ENCODE measurements at regions not wholly inside any gene's neighbourhood (a gene's known extent, or its start where the extent isn't known, plus 50 kb on each side); places are given as distances from the start of the nearest gene placed in this dataset.
A peak's percentile ranks its signal among the peaks of the same experiment; 100 is the strongest.

DNA sequence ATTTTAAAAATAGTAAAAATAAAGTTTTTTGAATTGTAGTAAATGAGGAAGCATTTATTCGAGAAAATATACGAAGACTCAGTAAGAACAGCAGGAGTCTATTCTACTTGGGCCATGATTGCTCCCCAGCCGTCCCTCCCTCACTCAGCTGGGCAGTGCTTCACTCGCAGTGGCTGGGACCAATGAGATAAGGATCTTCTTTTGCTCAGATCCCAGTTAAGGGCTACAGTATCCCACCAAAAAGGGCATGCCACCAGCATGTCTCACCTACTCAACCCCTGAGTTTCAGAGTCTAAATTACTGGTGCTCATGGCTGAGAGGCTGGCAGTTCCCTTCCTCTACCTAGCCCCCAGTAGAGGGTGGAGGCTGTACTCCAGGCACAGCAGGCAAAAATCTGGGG is 455.7 kb upstream of the PFKP start (continued):
- TF ChIP-seq, protein P1, sequence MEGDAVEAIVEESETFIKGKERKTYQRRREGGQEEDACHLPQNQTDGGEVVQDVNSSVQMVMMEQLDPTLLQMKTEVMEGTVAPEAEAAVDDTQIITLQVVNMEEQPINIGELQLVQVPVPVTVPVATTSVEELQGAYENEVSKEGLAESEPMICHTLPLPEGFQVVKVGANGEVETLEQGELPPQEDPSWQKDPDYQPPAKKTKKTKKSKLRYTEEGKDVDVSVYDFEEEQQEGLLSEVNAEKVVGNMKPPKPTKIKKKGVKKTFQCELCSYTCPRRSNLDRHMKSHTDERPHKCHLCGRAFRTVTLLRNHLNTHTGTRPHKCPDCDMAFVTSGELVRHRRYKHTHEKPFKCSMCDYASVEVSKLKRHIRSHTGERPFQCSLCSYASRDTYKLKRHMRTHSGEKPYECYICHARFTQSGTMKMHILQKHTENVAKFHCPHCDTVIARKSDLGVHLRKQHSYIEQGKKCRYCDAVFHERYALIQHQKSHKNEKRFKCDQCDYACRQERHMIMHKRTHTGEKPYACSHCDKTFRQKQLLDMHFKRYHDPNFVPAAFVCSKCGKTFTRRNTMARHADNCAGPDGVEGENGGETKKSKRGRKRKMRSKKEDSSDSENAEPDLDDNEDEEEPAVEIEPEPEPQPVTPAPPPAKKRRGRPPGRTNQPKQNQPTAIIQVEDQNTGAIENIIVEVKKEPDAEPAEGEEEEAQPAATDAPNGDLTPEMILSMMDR (conservative IDR thresholded peaks at IDR 0.05; ENCODE audit: low read depth in 2 of 2) = no peak
- TF ChIP-seq, protein P2, sequence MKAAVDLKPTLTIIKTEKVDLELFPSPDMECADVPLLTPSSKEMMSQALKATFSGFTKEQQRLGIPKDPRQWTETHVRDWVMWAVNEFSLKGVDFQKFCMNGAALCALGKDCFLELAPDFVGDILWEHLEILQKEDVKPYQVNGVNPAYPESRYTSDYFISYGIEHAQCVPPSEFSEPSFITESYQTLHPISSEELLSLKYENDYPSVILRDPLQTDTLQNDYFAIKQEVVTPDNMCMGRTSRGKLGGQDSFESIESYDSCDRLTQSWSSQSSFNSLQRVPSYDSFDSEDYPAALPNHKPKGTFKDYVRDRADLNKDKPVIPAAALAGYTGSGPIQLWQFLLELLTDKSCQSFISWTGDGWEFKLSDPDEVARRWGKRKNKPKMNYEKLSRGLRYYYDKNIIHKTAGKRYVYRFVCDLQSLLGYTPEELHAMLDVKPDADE (IDR thresholded peaks at IDR 0.05) = no peak
- TF ChIP-seq POLR2AphosphoS5 (IDR thresholded peaks at IDR 0.05; ENCODE audit: low read depth) = no peak

DNA sequence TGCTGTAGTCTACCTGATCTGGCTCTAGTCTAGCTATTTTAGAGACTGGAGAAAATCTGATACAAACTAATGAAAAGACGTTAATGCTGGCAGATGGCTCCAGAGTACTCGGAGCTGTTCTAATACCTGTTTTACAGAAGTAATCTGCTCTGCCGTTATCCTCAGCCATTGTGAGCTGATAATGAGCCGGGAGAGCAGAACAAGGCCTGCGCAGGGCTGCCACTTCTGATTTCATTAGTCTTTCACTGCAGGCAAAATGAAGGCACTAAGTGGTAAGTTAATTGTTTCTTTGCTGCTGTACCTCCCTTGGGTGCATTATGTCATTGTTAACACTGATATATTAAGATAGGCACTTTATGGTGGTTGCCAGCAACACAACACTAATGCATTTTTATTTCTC is 456.4 kb upstream of the PFKP start:
- Histone ChIP-seq H3K4me3 (no peak overlapping the region), H3K4me2 (no peak overlapping the region), H3F3A (replicated peaks; ENCODE audit: low read depth) (no peaks in the 10 kb centered on the region), H3K36me3 (ENCODE audit: insufficient read depth) (no peaks in the 10 kb centered on the region), H3K4me1 (ENCODE audit: insufficient read depth) (no peaks in the 10 kb centered on the region; the same call in 1 of the 2 replicates), H3K79me2 (replicated peaks; ENCODE audit: insufficient read depth) (no peaks in the 10 kb centered on the region), H3K27me3 (ENCODE audit: insufficient read depth) (no peaks in the 10 kb centered on the region), H4K20me1 (replicated peaks; ENCODE audit: insufficient read depth) (no peaks in the 10 kb centered on the region), H2AFZ (peak overlapping the region; percentile 95), H3K27ac (ENCODE audit: low read depth) (no peak overlapping the region), H3K9me2 (ENCODE audit: insufficient read depth) (0 out of 2 replicates have a peak, but pooled peaks cover under 1% of the 10 kb centered on the region)
- H3K4me1 Mint-ChIP-seq = peaks cover 9% of the 10 kb centered on the region; the same call in 2 of the 3 replicates
- ATAC-seq (no peak), DNase-seq (ENCODE audit: low spot score) (no peak)
- H3K9me3 Mint-ChIP-seq = peaks cover 9% of the 10 kb centered on the region; the same call in 1 of the 3 replicates
- H3K27ac Mint-ChIP-seq = no peak overlapping the region
- H3K36me3 Mint-ChIP-seq (ENCODE audit: low read depth) = no peaks in the 10 kb centered on the region
- H3K27me3 Mint-ChIP-seq (ENCODE audit: insufficient read depth, low read depth, poor library complexity) = peaks cover 2% of the 10 kb centered on the region
- H3K4me3 Mint-ChIP-seq = no peak overlapping the region
- TF ChIP-seq STAT1 (IDR thresholded peaks at IDR 0.05; ENCODE audit: unreplicated experiment) (no peak), EZH2 (IDR thresholded peaks at IDR 0.05; ENCODE audit: low read depth, unreplicated experiment) (no peak), POLR2AphosphoS5 (IDR thresholded peaks at IDR 0.05; ENCODE audit: low read depth) (no peak), JUNB (IDR thresholded peaks at IDR 0.05; ENCODE audit: unreplicated experiment) (no peak), CREB1 (CRISPR knock-in tag; IDR thresholded peaks at IDR 0.05; ENCODE audit: low read depth) (no peak), ZNF331 (CRISPR knock-in tag; IDR thresholded peaks at IDR 0.05; ENCODE audit: low read depth) (no peak)
- TF ChIP-seq, protein P1 (conservative IDR thresholded peaks at IDR 0.05; ENCODE audit: low read depth in 2 of 2) = no peak
- TF ChIP-seq, protein P3, sequence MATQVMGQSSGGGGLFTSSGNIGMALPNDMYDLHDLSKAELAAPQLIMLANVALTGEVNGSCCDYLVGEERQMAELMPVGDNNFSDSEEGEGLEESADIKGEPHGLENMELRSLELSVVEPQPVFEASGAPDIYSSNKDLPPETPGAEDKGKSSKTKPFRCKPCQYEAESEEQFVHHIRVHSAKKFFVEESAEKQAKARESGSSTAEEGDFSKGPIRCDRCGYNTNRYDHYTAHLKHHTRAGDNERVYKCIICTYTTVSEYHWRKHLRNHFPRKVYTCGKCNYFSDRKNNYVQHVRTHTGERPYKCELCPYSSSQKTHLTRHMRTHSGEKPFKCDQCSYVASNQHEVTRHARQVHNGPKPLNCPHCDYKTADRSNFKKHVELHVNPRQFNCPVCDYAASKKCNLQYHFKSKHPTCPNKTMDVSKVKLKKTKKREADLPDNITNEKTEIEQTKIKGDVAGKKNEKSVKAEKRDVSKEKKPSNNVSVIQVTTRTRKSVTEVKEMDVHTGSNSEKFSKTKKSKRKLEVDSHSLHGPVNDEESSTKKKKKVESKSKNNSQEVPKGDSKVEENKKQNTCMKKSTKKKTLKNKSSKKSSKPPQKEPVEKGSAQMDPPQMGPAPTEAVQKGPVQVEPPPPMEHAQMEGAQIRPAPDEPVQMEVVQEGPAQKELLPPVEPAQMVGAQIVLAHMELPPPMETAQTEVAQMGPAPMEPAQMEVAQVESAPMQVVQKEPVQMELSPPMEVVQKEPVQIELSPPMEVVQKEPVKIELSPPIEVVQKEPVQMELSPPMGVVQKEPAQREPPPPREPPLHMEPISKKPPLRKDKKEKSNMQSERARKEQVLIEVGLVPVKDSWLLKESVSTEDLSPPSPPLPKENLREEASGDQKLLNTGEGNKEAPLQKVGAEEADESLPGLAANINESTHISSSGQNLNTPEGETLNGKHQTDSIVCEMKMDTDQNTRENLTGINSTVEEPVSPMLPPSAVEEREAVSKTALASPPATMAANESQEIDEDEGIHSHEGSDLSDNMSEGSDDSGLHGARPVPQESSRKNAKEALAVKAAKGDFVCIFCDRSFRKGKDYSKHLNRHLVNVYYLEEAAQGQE (IDR thresholded peaks at IDR 0.05; ENCODE audit: unreplicated experiment) = no peak
- TF ChIP-seq, protein P4, sequence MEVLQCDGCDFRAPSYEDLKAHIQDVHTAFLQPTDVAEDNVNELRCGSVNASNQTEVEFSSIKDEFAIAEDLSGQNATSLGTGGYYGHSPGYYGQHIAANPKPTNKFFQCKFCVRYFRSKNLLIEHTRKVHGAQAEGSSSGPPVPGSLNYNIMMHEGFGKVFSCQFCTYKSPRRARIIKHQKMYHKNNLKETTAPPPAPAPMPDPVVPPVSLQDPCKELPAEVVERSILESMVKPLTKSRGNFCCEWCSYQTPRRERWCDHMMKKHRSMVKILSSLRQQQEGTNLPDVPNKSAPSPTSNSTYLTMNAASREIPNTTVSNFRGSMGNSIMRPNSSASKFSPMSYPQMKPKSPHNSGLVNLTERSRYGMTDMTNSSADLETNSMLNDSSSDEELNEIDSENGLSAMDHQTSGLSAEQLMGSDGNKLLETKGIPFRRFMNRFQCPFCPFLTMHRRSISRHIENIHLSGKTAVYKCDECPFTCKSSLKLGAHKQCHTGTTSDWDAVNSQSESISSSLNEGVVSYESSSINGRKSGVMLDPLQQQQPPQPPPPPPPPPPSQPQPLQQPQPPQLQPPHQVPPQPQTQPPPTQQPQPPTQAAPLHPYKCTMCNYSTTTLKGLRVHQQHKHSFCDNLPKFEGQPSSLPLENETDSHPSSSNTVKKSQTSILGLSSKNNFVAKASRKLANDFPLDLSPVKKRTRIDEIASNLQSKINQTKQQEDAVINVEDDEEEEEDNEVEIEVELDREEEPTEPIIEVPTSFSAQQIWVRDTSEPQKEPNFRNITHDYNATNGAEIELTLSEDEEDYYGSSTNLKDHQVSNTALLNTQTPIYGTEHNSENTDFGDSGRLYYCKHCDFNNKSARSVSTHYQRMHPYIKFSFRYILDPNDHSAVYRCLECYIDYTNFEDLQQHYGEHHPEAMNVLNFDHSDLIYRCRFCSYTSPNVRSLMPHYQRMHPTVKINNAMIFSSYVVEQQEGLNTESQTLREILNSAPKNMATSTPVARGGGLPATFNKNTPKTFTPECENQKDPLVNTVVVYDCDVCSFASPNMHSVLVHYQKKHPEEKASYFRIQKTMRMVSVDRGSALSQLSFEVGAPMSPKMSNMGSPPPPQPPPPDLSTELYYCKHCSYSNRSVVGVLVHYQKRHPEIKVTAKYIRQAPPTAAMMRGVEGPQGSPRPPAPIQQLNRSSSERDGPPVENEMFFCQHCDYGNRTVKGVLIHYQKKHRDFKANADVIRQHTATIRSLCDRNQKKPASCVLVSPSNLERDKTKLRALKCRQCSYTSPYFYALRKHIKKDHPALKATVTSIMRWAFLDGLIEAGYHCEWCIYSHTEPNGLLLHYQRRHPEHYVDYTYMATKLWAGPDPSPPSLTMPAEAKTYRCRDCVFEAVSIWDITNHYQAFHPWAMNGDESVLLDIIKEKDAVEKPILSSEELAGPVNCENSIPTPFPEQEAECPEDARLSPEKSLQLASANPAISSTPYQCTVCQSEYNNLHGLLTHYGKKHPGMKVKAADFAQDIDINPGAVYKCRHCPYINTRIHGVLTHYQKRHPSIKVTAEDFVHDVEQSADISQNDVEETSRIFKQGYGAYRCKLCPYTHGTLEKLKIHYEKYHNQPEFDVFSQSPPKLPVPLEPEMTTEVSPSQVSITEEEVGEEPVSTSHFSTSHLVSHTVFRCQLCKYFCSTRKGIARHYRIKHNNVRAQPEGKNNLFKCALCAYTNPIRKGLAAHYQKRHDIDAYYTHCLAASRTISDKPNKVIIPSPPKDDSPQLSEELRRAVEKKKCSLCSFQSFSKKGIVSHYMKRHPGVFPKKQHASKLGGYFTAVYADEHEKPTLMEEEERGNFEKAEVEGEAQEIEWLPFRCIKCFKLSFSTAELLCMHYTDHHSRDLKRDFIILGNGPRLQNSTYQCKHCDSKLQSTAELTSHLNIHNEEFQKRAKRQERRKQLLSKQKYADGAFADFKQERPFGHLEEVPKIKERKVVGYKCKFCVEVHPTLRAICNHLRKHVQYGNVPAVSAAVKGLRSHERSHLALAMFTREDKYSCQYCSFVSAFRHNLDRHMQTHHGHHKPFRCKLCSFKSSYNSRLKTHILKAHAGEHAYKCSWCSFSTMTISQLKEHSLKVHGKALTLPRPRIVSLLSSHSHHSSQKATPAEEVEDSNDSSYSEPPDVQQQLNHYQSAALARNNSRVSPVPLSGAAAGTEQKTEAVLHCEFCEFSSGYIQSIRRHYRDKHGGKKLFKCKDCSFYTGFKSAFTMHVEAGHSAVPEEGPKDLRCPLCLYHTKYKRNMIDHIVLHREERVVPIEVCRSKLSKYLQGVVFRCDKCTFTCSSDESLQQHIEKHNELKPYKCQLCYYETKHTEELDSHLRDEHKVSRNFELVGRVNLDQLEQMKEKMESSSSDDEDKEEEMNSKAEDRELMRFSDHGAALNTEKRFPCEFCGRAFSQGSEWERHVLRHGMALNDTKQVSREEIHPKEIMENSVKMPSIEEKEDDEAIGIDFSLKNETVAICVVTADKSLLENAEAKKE (CRISPR knock-in tag; IDR thresholded peaks at IDR 0.05) = no peak
